Activated CD8-positive, alpha-beta memory T cell treated with anti-CD3 and anti-CD28 coated beads, Interleukin-2, amount 50 U/mL, for 48 hours (primary cell): ENCODE measurements at regions not wholly inside any gene's neighbourhood (a gene's known extent, or its start where the extent isn't known, plus 50 kb on each side); places are given as distances from the start of the nearest gene placed in this dataset.
"Not testable (repeated sequence)": the region's sequence is repeated elsewhere in the genome, so short reads cannot be mapped to it uniquely, and the experiment has no call there.

Source experiments
- DNase-seq: peaks from one replicate; pipeline ENCODE4 v3.0.0-alpha.2; 2020

DNA sequence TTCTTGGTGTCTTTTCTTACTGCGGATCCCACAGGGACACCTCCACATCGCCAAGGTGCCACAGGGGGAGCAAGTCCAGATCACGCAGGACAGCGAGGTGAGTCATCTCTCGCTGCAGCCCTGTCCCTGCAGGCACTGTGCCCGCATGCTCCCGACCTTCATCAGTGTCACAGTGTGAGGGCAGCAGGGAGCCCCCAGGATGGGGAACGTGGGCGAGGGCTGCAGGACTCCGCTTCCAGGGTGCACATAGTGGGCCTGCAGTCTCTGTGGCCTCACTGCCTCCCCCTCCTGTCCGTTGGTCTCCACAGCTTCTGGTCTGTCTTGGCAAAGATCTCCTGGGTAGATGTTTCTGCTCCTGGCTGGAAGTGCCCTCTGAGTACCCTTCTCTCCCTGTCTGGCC lies 78.0 kb downstream of the NPIPB11 start:
- not testable (repeated sequence) for DNase-seq

DNA sequence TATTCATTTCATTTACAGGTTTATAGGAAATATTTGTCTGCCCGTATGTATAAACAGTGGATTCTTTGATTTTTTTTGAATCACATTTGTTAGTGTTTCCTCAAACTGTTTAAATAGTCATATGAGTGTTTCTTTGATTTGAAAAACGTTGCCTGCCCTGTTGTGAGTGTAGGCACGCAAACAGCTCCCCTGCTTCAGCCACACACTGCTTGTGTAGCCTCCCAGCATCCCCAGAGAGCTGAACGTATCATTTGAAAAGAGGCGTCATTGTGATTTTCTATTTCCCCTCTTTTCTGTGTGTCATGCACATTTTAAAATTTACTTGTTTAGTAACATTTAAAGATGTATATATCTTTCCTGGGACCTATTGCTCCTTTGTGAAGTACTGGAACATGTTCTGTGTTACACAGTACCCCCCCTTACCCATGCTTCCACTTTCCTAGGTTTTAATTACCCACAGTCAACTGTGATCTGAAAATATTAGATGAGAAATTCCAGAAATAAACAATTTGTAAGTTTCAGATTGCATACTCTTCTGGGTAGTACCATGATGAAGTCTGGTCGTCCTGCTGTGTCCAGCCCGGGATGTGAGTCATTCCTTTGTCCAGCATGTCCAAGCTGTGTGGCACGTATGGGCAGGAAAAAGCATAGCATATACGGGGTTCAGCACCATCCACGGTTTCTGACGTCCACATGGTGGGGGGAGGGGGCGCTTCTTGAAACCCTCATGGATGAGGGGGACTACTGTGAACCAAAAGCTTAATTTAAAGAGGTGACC lies 78.7 kb downstream of the NPIPB11 start:
- not testable (repeated sequence) for DNase-seq

DNA sequence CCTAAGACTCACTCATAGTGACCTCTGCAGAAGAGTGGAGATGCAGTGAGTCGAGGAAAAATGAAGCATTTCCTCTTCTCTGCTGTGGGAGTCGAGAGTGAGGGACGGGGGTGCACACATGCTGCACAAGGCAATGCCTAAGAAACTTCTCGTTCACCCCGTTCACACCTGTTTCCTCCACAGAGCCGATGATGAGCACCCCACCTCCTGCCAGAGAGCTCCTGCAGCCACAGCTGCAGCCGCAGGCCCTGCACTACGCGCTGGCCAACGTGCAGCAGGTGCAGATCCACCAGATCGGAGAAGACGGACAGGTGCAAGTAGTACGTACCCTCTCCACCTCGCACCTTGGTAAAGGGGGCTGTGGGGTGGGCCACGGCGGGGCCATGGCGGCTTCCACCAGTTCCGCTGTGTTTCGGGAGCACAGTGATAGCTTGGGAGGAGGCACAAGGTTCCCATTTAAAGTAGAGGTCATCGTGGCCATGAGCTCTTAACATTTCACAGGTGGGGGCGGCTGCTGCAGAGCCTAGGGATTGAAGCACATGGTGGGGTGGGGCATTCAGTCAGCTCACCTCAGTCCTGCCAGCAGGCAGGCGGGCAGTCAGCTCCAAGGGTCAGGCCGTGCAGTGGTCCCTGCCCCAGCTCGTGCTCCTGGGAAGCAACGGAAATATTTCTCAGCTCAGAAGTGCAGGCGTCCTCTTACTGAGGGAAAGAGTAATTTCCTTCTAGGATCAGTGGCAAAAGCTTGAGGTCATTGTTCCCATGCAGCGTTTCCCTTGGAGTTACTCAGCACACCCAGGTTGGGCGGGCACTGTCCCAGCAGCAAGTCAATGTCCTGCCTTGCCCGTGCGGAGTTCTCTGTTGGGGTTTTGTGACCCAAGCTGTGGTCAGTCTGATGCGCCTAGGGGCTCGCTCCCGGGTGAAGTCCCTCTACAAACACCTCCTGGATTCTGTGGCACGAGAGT lies 80.1 kb downstream of the NPIPB11 start:
- not testable (repeated sequence) for DNase-seq

DNA sequence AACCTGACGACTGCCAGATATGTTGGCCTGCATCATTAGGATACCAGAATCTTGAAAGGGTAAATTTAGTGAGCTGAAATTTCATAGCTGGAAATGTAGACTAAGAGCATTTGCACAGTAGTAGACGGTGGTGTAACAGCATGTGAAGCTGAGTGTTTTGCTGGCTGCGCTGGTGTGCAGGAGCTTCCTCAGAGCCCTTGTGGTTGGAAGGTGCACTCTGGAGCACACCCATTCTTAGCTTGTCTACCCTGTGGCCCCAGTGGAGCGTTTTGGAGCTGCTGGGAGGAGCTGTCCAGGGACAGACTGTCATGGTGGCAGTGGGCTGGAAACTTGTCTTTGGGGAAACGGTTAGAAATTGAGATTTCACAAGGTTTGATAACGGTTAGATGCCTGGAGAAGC lies 82.8 kb downstream of the NPIPB11 start:
- not testable (repeated sequence) for DNase-seq

DNA sequence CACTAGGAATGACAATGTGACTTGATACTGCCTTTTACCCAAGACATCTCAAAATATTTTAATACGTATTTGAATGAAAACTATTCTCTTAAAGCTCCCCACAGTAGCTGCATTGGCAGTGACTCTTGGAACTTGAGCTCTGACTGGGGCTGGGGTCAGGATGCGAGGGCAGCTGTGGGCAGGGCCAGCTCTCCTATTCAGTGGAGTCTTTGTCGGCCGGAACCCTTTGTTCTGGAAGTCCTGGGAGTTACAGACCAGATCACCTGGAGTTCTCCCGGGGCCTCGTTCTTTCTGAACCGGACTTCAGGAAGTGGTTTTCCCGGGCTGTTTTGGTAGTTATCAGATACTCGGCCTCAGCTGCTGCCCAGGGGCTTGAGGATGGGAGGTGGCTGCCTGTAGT lies 84.9 kb downstream of the NPIPB11 start:
- DNase-seq, result no peak

DNA sequence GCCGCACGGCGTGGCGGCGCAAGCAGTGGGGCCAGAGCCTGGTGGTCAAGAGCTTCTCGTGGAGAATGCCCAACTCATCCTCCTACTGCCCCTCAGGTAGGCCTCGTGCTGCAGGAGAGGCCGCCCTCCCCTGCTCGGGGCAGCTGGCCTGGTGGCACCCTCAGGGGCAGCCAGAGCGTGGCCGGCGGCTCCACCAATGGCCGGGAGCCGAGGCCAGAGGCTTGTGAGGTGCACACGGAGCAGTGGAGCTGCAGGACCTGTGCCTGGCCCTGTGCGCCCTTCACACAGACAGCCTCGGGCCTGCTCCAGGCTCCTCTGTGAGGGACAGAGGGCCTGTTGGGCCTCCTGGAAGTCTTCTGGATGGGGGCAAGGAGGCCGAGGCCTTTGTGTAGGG lies 85.5 kb downstream of the NPIPB11 start:
- no peak for DNase-seq

DNA sequence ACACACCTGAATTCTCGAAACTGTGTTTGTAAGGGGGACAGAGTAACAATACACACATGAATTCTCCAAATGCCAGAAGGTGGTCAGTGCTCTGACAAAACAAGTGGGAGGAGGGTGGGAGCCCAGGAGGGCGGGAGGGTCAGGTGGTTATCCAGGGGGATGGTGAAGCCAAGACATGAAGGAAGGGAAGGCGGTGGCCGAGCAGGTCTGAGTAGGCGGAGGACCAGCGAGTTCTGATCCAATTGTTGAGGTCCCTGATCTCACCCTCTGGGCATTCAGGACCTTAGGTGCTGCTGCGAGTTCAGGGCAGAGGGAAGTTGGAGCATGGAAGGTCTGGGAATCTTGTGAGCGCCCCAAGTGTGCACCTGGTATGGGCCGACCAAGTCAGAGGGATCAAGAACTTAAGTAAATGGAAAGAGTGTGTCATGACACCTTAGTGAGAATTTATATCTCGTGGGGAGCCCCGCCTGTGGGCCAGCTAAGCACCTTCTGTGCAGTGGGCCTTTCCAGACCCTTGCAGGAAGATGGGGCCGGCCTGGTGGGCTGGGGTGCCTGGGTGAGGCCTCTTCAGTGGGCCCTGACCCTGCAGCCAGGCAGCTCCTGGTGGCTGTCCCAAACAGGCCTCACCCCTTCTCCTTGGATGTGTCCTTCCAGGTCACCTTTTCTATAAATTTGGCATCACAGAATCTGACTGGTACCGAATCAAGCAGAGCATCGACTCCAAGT lies 86.1 kb downstream of the NPIPB11 start:
- DNase-seq, result no peak

DNA sequence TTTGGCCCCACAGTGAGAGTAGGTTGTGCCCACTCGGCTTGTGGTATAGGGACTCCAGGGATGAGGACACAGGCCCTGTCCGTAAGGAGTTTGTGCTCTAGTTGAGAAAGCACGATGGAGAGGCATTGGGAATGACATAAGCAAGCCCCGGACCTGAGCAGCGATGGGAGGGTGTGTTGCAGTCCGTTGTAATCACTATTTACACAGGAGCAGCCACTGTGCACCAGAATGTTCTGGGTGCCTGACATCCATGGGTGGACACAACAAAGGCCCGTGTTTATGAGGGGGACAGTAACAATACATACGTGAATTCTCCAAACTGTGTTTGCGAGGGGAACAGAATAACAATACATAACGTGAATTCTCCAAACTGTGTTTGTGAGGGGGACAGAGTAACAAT lies 86.8 kb downstream of the NPIPB11 start:
- DNase-seq, result no peak

DNA sequence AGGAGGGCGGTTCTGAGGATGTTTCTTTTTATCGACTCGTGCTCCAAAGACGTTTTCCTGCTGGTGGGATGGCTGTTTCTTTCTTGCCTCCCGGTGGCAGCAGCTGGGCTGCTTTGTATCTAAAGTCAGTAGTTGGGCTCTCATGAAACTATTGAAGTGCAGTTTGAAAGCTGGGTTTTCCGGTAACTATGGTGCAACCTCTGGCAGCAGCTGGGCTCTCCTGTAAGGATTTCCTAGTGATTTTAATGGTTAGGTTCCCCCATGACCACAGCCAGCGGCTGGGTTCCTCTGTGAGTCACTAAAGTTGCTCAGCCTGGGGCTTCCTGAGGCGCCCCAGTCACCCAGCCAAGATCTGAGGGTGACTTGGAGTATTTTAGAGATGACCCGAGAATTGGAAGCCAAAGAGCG lies 87.9 kb downstream of the NPIPB11 start:
- DNase-seq, result not testable (repeated sequence)

DNA sequence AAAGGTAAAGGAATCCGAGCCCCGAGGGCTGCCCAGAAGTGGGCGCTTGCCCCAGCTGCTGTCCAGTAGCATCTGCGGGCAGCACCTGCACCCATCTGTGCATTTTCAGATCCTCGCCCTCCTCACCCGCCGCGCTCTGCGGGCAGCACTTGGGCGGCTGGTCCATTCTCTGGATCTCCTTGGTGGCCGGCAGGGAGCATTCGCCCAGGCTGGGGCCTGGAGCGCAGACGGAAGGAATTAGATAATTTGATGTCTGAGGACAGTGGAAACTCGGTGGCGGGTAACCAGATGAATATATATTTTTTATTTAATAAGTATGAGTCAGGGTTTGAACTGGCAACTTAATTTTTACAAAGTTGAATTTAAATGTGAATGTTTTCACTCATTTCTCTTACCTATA lies 88.5 kb downstream of the NPIPB11 start:
- DNase-seq, result no peak

DNA sequence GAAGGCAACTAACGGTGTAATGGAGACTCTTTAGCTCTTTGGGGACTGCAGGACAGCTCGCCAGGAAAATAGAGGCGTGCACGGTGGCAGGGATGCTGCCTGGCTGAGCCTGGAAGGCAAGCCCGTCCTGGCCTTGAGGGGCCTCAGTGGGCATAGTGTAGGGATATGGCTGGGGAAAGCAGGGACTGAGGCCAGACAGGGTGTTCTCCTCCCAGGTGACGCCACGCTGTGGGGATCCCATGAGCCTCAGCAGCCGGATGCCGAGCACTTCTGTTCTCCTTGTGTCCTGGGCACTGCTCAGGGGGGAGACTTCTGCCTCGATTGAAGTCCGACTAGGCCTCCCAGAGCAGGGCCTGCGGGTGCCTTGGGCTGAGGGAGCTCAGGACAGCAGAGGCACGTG lies 89.2 kb downstream of the NPIPB11 start:
- no peak for DNase-seq

DNA sequence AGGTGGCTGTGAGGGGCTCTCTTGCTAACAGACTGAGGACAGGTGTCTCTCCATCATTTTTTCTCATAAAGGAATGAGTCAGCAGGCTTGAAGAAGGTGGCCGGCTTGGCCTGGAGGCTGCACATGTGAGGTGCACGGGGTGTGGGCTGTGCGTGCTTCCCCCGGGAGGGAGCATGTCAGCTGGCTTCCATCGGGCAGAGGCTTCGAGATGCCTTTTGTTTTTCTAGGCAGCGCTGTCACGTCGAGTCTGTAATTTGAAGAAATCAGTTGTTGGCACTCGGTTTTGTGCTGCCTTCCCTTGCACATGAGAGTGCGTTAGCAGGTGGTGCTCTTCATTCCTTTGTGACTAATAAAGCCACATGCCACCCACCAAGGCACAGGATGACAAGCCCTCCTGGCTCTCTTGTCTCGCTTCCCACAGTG lies 89.7 kb downstream of the NPIPB11 start:
- DNase-seq, result no peak

DNA sequence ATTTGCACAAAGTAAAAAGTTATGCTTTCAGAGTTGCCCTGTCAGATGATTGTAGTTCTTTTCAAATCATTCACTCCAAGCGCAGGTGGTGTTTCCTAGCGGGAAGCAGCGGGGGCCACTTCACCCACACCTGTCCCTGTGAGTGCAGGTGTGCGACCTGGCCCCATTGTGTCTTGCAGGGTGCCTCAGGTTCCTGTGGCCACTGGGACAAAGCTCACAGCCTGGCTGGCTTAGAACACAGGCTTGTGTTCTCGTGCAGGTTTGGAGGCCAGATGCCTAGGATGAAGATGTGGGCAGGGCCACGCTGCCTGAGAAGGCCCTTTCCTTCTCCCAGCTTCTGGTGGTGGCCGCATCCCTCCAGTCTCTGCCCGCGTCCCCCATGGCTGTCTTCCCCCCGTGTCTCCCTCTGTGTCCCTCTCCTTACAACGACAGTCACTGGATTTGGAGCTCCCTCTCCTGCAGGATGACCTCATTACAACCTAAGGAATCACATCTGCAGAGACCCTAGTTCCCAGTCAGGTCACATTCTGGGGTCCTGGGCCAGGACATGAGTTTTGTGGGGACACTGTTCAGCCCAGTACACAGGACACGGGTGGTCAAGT lies 90.5 kb downstream of the NPIPB11 start:
- DNase-seq, result no peak

DNA sequence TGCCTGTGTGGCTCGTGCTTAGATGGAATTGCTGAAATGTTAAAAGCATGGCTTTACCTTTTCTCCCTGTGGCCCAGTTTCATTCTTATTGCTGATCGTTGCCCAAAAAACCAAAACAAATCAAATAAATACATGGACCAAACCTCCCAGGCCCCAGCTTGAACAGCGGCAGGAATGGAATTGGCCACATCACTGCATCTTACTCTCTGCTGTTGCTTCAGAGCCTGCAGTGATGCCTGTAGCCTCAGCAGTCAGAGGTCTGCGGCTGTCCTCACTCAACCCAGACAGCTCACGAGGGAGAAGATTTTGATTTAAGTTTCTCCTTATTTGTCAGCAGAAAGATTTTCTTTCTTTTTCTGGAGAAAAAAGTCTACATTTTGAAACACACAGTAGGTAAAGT lies 91.5 kb downstream of the NPIPB11 start:
- no peak for DNase-seq

DNA sequence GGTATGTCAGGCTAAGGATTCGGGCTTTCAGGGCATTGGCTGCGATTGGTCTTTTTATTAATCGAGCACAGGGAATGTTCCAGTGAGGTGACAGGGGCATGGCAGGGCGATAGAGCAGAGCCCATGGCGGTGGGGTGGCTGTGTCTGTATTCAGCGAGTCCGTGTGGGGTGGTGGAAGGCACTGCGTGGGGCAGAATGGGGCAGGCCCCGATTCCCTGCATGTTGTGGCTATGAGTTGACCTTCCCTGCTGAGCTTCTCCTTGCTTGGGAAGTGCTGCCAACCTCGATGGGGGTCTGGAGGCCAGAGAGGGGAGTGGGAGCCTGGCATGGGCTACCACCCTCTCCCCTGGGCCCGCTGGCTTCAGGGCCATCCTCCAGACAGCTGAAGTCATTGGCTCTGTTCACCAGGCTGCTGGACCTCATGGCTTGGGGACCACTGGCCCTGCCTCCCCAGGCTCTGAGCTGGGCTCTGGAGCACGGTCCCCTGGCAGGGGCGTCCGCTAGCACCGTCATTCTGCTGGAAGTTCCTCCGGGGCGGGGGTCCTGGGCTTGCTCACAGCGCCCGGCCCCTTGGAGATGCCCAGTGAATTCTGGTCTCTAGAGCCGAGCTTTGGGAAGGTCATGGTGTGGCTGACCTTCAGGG lies 92.1 kb downstream of the NPIPB11 start:
- DNase-seq, result no peak

DNA sequence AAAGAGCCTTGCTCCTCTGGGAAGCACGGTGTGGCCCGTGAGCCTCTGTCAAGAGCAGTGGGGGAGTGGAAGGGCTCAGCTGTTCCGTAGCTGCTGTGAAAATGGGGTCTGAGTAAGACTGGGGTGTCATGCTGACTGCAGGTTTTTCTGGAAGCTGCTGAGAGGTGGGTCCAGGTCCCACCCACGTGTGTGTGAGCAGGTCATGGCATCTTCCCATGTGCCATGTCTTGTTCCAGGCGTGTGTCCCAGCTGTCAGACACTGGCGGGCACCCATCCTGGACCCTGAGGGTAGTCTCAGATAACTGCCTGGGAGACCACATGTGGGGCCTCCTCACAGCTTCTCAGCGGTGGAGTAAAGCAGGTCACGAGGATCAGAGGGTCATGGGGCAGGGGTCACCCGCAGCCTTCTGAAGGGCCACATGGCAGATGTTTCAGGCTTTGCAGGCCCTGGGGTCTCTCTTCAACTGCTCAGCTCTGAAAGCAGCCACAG lies 92.9 kb downstream of the NPIPB11 start:
- no peak for DNase-seq

DNA sequence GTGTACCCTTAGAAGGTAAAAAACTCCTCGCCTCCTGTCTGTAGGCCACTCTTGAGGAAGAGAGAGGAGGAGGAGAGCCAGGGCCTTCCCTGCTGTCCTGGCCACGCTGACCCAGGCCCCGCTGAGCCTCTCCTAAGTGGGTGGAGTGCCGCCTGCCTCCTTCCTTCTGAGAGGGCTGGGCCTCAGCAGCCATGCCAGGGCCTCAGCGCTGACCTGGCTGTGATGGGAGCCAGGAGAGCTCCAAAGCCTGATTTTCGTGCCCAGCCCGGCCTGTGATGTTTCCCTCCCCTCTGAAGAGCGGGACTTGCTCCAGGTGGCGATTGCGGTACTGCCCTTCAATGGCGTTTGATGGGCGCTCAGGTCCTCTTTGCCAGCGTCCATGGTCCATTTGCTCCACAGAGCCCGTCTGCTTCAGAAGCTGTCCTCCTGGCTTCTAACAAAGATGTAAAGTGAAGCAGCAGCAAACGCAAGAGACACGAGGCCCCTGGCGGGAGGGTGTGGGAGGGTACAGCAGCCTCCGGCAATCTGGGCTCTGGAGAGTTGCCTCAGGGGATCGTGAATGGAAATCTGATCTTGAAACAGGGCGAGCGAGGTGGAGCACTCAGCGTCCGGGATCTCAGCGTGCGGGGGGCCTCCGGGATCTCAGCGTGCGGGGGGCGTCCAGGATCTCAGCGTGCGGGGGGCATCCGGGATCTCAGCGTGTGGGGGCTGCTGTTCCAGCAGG lies 93.5 kb downstream of the NPIPB11 start:
- no peak for DNase-seq

DNA sequence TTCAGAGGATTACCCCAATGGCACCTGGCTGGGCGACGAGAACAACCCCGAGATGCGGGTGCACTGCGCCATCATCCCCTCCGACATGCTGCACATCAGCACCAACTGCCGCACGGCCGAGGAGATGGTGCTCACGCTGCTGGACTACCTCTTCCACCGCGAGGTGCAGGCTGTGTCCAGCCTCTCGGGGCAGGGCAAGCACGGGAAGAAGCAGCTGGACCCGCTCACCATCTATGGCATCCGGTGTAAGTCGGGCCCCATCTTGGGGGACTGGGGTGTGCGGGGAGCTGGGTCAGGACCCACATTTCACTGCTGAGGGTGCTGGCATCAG lies 94.2 kb downstream of the NPIPB11 start:
- not testable (repeated sequence) for DNase-seq

DNA sequence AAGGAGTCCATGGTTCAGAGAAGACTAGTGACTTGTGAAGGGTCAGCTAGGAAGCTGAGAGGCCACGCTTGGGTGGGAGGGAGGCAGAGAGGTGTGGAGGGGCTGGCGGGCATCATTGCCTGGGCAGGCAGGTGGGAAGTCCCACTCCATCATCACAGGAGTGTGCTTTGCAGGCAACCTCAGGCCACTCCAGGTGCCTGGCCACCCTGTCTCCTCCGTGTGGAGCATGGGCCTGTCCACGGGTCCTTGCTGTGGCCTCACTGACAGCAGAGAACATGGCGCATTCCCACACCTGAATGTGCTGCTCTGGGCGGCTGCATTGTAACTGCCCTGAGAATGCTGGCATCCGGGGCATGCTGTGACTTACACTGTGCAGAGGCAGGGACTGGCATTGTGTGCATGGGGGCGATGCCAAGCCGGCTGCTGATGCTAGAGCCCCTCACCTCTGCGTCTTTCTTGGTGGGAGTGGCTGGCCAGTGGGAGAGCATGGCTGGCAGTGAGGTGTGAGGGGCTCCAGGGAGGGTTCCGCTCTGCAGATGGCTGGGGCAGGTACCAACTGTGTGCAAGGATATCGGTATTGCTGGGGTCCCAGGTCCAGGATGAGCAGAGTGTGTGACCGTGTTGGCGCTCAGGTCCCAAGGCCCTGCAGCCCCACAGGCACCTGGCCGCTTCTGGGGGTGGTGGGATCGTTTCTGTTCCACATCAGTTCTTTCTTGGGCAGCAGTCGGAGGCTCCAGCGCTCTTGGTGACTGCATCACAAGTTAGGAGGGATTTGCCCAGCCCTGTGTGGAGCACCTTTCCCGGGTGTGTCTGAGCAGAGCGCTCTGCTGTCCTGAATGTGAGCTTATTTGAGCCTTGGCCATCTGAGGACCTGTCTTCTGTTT lies 94.8 kb downstream of the NPIPB11 start:
- DNase-seq, result no peak

DNA sequence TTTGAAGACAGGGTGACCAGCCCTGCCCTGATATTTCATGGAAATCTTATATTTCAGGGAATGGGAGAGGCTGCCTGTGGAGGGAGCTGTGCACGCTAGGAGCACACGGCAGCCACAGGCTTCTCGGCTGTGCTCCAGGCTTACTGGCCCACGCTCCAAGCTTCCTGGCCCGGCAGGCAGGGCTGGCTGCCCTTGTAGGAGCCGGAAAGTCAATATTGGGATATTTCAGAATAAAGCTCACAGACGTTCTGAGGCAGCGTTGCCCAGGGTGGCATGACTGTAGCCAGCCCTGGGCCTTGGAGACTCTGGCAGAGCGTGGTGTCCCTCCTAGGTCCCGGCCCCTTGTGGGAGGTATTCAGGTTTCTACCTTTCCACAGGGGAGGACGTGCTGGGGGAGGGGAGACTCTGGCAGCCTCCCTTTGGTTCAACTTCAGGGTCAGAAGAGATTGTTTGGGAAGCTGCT lies 95.6 kb downstream of the NPIPB11 start:
- DNase-seq, result no peak
